Cardiac fibroblast (primary cell): ENCODE measurements at regions not wholly inside any gene's neighbourhood (a gene's known extent, or its start where the extent isn't known, plus 50 kb on each side); places are given as distances from the start of the nearest gene placed in this dataset.
"Not testable (repeated sequence)": the region's sequence is repeated elsewhere in the genome, so short reads cannot be mapped to it uniquely, and the experiment has no call there.

Experiments used
- DNase-seq, 2 donors: peaks; one replicate each; pipeline versions ENCODE4 v3.0.0 to v3.0.0-alpha.2; 2010; ENCODE audit warnings: low read depth in 2 of 2
- H3K4me3 ChIP-seq, 2 donors: replicated peaks in 1 of 2; 1 replicate in 1 of 2; 2 replicates in 1 of 2; pipeline ENCODE4 v1.5.1; 2011; ENCODE audit warnings: low read depth in 2 of 2, low read length in 2 of 2, mild to moderate bottlenecking in 2 of 2, moderate library complexity in 1 of 2
- TF ChIP-seq, protein P1 (sequence below): IDR thresholded peaks from one replicate; pipeline ENCODE4 v1.5.1; 2011; ENCODE audit warnings: low read depth, mild to moderate bottlenecking, low read length, inconsistent platforms

DNA sequence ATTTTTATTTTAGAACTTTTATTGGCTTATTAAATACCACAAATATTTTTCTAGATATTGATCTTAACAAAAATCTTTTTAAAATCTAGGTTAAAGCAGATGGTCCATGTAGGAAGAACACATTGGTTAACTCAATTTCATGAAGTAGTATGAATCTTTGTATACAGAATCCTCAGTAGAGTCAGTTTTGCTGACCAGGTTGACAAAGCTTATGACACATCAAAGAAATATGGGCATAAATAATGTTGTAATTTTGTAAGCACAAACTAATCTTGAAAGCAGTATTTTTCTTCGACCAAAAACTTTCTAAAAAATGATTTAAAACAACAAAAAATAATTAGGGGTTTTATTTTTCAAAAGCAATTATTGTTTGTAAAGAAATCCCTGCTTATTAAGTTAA is 479.3 kb upstream of the PCDH10 start:
- no peak for DNase-seq
- H3K4me3 ChIP-seq: no peak overlapping the region
- TF ChIP-seq, protein P1, sequence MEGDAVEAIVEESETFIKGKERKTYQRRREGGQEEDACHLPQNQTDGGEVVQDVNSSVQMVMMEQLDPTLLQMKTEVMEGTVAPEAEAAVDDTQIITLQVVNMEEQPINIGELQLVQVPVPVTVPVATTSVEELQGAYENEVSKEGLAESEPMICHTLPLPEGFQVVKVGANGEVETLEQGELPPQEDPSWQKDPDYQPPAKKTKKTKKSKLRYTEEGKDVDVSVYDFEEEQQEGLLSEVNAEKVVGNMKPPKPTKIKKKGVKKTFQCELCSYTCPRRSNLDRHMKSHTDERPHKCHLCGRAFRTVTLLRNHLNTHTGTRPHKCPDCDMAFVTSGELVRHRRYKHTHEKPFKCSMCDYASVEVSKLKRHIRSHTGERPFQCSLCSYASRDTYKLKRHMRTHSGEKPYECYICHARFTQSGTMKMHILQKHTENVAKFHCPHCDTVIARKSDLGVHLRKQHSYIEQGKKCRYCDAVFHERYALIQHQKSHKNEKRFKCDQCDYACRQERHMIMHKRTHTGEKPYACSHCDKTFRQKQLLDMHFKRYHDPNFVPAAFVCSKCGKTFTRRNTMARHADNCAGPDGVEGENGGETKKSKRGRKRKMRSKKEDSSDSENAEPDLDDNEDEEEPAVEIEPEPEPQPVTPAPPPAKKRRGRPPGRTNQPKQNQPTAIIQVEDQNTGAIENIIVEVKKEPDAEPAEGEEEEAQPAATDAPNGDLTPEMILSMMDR: no peak

DNA sequence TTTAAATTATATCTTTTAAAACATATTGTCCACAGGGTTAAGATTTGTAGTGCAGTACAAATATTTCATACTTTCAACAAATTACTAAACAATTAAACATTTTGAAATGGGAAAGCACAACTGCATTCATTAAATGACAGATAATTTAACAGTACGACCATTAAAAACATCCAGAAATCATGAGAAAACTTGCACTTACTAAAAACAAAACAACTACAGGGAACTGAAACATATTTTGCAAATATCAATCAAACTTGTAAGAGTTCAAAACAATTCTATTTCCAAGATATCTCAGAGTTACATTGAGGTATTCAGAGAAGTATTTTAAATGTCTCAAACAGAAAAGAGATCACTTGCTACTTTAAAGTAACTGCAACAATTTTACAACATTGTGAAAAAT is 478.5 kb upstream of the PCDH10 start:
- DNase-seq: no peak
- TF ChIP-seq, protein P1: no peak
- no peak overlapping the region for H3K4me3 ChIP-seq

DNA sequence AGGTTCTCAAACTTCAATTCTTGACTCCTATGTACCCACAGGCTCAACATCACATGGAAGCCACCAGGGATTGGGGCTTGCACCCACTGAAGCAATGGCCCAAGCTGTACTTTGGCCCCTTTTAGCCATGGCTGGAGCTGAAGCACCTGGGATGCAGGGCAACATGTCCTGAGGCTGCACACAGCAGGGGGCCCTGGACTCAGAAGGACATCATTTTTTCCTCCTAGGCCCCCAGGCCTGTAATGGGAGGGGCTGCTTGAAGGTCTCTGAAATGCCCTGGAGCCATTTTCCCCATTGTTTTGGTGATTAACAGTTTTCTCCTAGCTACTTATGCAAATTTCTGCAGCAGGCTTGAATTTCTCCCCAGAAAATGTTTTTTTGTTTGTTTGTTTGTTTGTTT is 465.1 kb upstream of the PCDH10 start:
- no peak overlapping the region for H3K4me3 ChIP-seq
- no peak for DNase-seq
- TF ChIP-seq, protein P1: no peak

DNA sequence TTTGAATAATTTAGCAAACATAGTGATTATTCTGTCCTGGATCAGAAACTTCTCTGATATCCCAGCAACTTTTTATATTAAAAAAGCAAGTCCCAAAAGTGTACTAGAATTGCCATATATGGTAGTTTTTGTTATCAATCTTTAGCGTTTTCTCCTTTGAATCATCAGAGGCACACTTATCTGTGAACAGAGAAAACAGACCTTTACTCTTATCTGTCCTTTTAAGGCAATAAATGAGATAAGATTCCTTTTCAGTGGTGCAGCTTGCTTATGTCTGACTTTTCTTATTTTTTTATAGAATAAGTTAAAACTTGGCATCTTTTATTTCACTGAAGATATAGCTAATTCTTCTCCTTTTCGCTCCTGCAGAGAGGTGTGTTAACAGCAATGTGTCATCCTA is 458.1 kb upstream of the PCDH10 start:
- H3K4me3 ChIP-seq: no peak overlapping the region
- TF ChIP-seq, protein P1: no peak
- DNase-seq: no peak

DNA sequence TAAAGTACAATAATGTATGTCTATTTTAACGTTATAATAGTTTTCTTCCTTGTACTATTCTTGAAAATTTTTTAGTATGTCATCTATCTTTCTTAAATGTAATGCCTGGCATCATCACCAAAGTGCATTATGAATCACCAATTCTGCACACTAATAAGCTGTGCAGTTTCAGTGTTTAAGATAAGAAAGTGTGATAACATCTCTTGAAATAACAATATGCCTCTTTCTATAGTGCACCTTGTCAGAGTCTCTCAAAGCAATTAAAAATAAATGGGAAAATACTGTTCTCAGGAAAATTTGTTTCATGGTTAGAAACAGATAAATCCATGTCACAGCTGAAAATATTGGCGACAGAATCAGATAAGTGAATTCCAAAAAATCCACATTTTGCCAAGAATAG is 457.4 kb upstream of the PCDH10 start:
- TF ChIP-seq, protein P1: no peak
- DNase-seq: no peak
- no peak overlapping the region for H3K4me3 ChIP-seq

DNA sequence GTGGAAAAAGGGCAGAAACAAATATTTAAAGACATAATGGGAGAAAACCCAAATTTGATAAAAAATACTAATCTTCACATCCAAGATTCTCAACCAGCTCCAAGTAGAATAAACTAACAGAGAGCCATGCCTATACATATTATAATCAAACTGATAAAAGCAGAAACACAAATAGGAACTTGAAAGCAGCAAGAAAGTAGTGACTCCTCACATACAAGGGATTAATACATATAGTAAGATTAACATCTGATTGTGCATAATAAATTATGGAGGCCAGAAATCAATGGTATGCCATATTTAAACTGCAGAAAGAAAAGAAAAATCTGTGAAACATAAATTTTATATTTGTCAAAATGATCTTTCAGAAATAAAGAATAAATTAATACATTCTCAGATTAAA is 454.3 kb upstream of the PCDH10 start:
- TF ChIP-seq, protein P1: no peak
- DNase-seq: no peak
- H3K4me3 ChIP-seq: no peak overlapping the region

DNA sequence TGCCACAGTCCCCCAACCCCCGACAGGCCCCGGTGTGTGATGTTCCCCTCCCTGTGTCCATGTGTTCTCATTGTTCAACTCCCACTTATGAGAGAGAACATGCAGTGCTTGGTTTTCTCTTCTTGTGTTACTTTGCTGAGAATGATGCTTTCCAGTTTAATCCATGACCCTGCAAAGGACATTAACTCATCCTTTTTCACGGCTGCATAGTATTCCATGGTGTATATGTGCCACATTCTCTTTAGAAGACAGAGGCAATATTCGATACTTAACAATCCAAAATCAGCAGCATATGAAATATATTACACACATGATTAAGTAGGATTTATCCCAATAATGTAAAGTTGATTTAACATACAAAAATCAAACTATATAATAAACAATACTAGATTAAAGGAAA is 451.6 kb upstream of the PCDH10 start:
- not testable (repeated sequence) for DNase-seq, H3K4me3 ChIP-seq
